H9 (cell line): ENCODE measurements at regions not wholly inside any gene's neighbourhood (a gene's known extent, or its start where the extent isn't known, plus 50 kb on each side); places are given as distances from the start of the nearest gene placed in this dataset.

Experiments used
- DNase-seq: peaks from one replicate; pipeline ENCODE4 v3.0.0-alpha.2; 2017
- H2AFZ ChIP-seq: one replicate; pipeline ENCODE4 v1.6.1; 2013; ENCODE audit warnings: mild to moderate bottlenecking, low read length, control low read depth, moderate library complexity
- H2AK5ac ChIP-seq: 2 replicates; pipeline ENCODE4 v1.6.1; 2013; ENCODE audit warnings: low read length, control low read depth, mixed read lengths; ENCODE audit not compliant: insufficient read length
- H2BK120ac ChIP-seq: one replicate; pipeline ENCODE4 v1.6.1; 2013; ENCODE audit warnings: low read depth, mild to moderate bottlenecking, low read length, control low read depth, inconsistent platforms; ENCODE audit not compliant: poor library complexity, severe bottlenecking
- H2BK12ac ChIP-seq: 2 replicates; pipeline ENCODE4 v1.6.1; 2013; ENCODE audit warnings: low read length, control low read depth, mixed read lengths, low read depth; ENCODE audit not compliant: insufficient read length
- H2BK15ac ChIP-seq: 2 replicates; pipeline ENCODE4 v1.6.1; 2013; ENCODE audit warnings: low read depth, low read length, control low read depth
- H2BK20ac ChIP-seq: one replicate; pipeline ENCODE4 v1.6.1; 2013; ENCODE audit warnings: low read depth, mild to moderate bottlenecking, low read length, control low read depth, inconsistent platforms; ENCODE audit not compliant: poor library complexity, severe bottlenecking
- H2BK5ac ChIP-seq: 2 replicates; pipeline ENCODE4 v1.6.1; 2013; ENCODE audit warnings: low read length, control low read depth, mixed read lengths; ENCODE audit not compliant: insufficient read length
- H3K14ac ChIP-seq: 2 replicates; pipeline ENCODE4 v1.6.1; 2013; ENCODE audit warnings: low read length, control low read depth; ENCODE audit not compliant: insufficient read depth
- H3K18ac ChIP-seq: 2 replicates; pipeline ENCODE4 v1.6.1; 2013; ENCODE audit warnings: low read depth, mild to moderate bottlenecking, mixed read lengths, low read length, control low read depth; ENCODE audit not compliant: insufficient read length
- H3K23ac ChIP-seq: 2 replicates; pipeline ENCODE4 v1.6.1; 2013; ENCODE audit warnings: low read length, control low read depth, mixed read lengths, low read depth; ENCODE audit not compliant: insufficient read length
- H3K23me2 ChIP-seq: 2 replicates; pipeline ENCODE4 v1.6.1; 2013; ENCODE audit warnings: low read depth, mild to moderate bottlenecking, mixed read lengths, low read length, control low read depth; ENCODE audit not compliant: insufficient read length, poor library complexity, severe bottlenecking
- H3K27ac ChIP-seq: 2 replicates; pipeline ENCODE4 v1.5.1; 2013; ENCODE audit warnings: low read length, control low read depth, mixed read lengths, low read depth; ENCODE audit not compliant: insufficient read length
- H3K27me3 ChIP-seq: 2 replicates; pipeline ENCODE4 v1.6.1; 2013; ENCODE audit warnings: low read length, control low read depth, inconsistent platforms; ENCODE audit not compliant: insufficient read depth
- H3K4ac ChIP-seq: 2 replicates; pipeline ENCODE4 v1.6.1; 2013; ENCODE audit warnings: low read depth, mild to moderate bottlenecking, control low read depth, inconsistent platforms, low read length, moderate library complexity
- H3K4me1 ChIP-seq: 2 replicates; pipeline ENCODE4 v1.6.1; 2013; ENCODE audit warnings: low read length, control low read depth, inconsistent platforms; ENCODE audit not compliant: insufficient read depth
- H3K4me2 ChIP-seq: 2 replicates; pipeline ENCODE4 v1.6.1; 2013; ENCODE audit warnings: low read length, control low read depth, mixed read lengths; ENCODE audit not compliant: insufficient read length, insufficient read depth
- H3K56ac ChIP-seq: 2 replicates; pipeline ENCODE4 v1.6.1; 2013; ENCODE audit warnings: low read depth, mild to moderate bottlenecking, mixed read lengths, low read length, control low read depth; ENCODE audit not compliant: insufficient read length
- H3K79me1 ChIP-seq: 2 replicates; pipeline ENCODE4 v1.6.1; 2013; ENCODE audit warnings: low read depth, mild to moderate bottlenecking, moderate library complexity, low read length, control low read depth, inconsistent platforms; ENCODE audit not compliant: insufficient read depth, poor library complexity, severe bottlenecking
- H3K79me2 ChIP-seq: 2 replicates; pipeline ENCODE4 v1.6.1; 2013; ENCODE audit warnings: low read length, control low read depth, inconsistent platforms; ENCODE audit not compliant: insufficient read depth
- H3K9ac ChIP-seq: 2 replicates; pipeline ENCODE4 v1.6.1; 2013; ENCODE audit warnings: low read length, control low read depth, mixed read lengths; ENCODE audit not compliant: insufficient read length; ENCODE audit errors: extremely low read depth
- H3K9me3 ChIP-seq: one replicate; pipeline ENCODE4 v1.6.1; 2013; ENCODE audit warnings: low read depth, low read length, inconsistent platforms; ENCODE audit not compliant: control insufficient read depth
- H3T11ph ChIP-seq: one replicate; pipeline ENCODE4 v1.6.1; 2013; ENCODE audit warnings: mild to moderate bottlenecking, low read length, control low read depth, inconsistent platforms
- H4K20me1 ChIP-seq: one replicate; pipeline ENCODE4 v1.6.1; 2013; ENCODE audit not compliant: control insufficient read depth, insufficient read length, insufficient read depth
- H4K5ac ChIP-seq: 2 replicates; pipeline ENCODE4 v1.6.1; 2013; ENCODE audit warnings: low read depth, mild to moderate bottlenecking, mixed read lengths, low read length, control low read depth; ENCODE audit not compliant: insufficient read length
- H4K8ac ChIP-seq: replicated peaks from 2 replicates; pipeline ENCODE4 v1.6.1; 2013; ENCODE audit warnings: low read length, control low read depth, mixed read lengths, low read depth; ENCODE audit not compliant: insufficient read length
- H4K91ac ChIP-seq: 2 replicates; pipeline ENCODE4 v1.6.1; 2013; ENCODE audit warnings: low read depth, mild to moderate bottlenecking, moderate library complexity, mixed read lengths, low read length, control low read depth; ENCODE audit not compliant: insufficient read length
- H3K27ac Mint-ChIP-seq, 3 experiments: 2 replicates in 2 of 3; 3 replicates in 1 of 3; pipeline ENCODE4 v1.8.0; 2020 to 2021; ENCODE audit warnings: mixed read lengths in 3 of 3, mild to moderate bottlenecking in 1 of 3, moderate library complexity in 1 of 3
- H3K27me3 Mint-ChIP-seq: 2 replicates; pipeline ENCODE4 v1.8.0; 2021; ENCODE audit warnings: low read depth, mild to moderate bottlenecking, moderate library complexity, mixed read lengths
- H3K36me3 Mint-ChIP-seq, 3 experiments: 2 replicates in 2 of 3; 3 replicates in 1 of 3; pipeline ENCODE4 v1.8.0; 2020 to 2021; ENCODE audit warnings: low read depth in 3 of 3, mixed read lengths in 3 of 3; ENCODE audit not compliant: insufficient read depth in 1 of 3
- H3K4me1 Mint-ChIP-seq, 2 experiments: 2 replicates each; pipeline ENCODE4 v1.8.0; 2020; ENCODE audit warnings: mixed read lengths in 2 of 2
- H3K4me3 Mint-ChIP-seq, 2 experiments: 2 replicates in 1 of 2; 3 replicates in 1 of 2; pipeline ENCODE4 v1.8.0; 2020 to 2021; ENCODE audit warnings: mild to moderate bottlenecking in 2 of 2, mixed read lengths in 2 of 2, moderate library complexity in 1 of 2
- H3K9me3 Mint-ChIP-seq, 2 experiments: 2 replicates in 1 of 2; 3 replicates in 1 of 2; pipeline ENCODE4 v1.8.0; 2020; ENCODE audit warnings: mild to moderate bottlenecking in 2 of 2, mixed read lengths in 2 of 2, moderate library complexity in 1 of 2
- WGBS: extraction: QIAGEN DNeasy Blood & Tissue Kit; methylation state at CpG from one replicate; pipeline ENCODE4 v1.1.7; 2013; ENCODE audit warnings: missing lambda C conversion rate, low lambda C conversion rate, mixed read lengths; ENCODE audit not compliant: insufficient read length; ENCODE audit errors: extremely low coverage; 5-methylcytosine and 5-hydroxymethylcytosine counted together
- TF ChIP-seq, protein P1 (sequence below): fragments of 200-600 bp; sonication (generic); conservative IDR thresholded peaks from 3 replicates; pipeline ENCODE4 v1.8.0; 2021; ENCODE audit warnings: antibody characterized with exemption, mild to moderate bottlenecking

DNA sequence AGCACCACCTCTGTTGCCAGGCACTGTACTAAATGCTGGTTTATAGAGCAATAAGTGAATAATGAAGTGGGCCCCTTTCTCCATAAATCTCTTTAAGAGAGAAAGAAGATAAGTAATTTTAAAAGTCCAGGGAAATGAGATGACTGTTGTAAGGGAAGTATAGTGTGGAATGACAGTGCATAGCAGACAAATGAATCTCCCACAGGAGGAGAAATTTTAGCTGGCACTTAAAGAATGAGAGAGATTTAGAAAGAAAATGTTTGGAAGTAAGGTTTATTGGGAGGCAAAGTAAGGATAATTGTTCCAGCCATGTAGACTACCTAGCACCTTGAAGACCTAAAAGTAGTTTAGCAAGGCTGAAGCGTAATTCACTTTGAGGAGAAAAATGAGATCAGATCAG lies 1081.1 kb upstream of the PABPC4L start:
- no peak overlapping the region for H3T11ph ChIP-seq

More for the DNA sequence above, 1081.1 kb upstream of the PABPC4L start:
- H3K18ac ChIP-seq: no peak overlapping the region
- no peak overlapping the region for H2BK5ac ChIP-seq
- TF ChIP-seq, protein P1, sequence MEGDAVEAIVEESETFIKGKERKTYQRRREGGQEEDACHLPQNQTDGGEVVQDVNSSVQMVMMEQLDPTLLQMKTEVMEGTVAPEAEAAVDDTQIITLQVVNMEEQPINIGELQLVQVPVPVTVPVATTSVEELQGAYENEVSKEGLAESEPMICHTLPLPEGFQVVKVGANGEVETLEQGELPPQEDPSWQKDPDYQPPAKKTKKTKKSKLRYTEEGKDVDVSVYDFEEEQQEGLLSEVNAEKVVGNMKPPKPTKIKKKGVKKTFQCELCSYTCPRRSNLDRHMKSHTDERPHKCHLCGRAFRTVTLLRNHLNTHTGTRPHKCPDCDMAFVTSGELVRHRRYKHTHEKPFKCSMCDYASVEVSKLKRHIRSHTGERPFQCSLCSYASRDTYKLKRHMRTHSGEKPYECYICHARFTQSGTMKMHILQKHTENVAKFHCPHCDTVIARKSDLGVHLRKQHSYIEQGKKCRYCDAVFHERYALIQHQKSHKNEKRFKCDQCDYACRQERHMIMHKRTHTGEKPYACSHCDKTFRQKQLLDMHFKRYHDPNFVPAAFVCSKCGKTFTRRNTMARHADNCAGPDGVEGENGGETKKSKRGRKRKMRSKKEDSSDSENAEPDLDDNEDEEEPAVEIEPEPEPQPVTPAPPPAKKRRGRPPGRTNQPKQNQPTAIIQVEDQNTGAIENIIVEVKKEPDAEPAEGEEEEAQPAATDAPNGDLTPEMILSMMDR: no peak
- Mint-ChIP-seq H3K27me3 (no peaks in the 10 kb centered on the region), H3K4me1 (peaks cover 2% of the 10 kb centered on the region in 2 experiments), H3K36me3 (peaks cover 0 to 6% (median 0%) of the 10 kb centered on the region in 3 experiments; a peak in 3 of 7 replicates), H3K9me3 (peaks cover 2 to 4% of the 10 kb centered on the region in 2 experiments; a peak in 2 of 5 replicates), H3K4me3 (no peak overlapping the region), H3K27ac (no peak overlapping the region; a peak in 2 of 7 replicates)
- H3K27ac ChIP-seq: no peak overlapping the region
- no peak overlapping the region for H3K14ac ChIP-seq
- no peak for DNase-seq
- H4K8ac ChIP-seq: no peak overlapping the region
- no CpG with 5 or more reads among the region's 1 CpG for WGBS
- no peak overlapping the region for H2AFZ ChIP-seq
- no peaks in the 10 kb centered on the region for H3K23me2 ChIP-seq
- H2BK15ac ChIP-seq: no peak overlapping the region
- no peak overlapping the region for H2AK5ac ChIP-seq
- H3K27me3 ChIP-seq: no peaks in the 10 kb centered on the region
- no peak overlapping the region for H3K4ac ChIP-seq
- H3K9me3 ChIP-seq: no peaks in the 10 kb centered on the region
- H3K79me2 ChIP-seq: no peaks in the 10 kb centered on the region
- no peak overlapping the region for H3K9ac ChIP-seq
- no peak overlapping the region for H3K4me2 ChIP-seq
- no peak overlapping the region for H2BK12ac ChIP-seq
- no peak overlapping the region for H2BK20ac ChIP-seq
- no peaks in the 10 kb centered on the region for H3K79me1 ChIP-seq
- no peak overlapping the region for H2BK120ac ChIP-seq
- H4K20me1 ChIP-seq: no peaks in the 10 kb centered on the region
- no peak overlapping the region for H3K56ac ChIP-seq
- H3K4me1 ChIP-seq: no peaks in the 10 kb centered on the region
- H3K23ac ChIP-seq: no peak overlapping the region
- H4K91ac ChIP-seq: no peak overlapping the region
- H4K5ac ChIP-seq: no peak overlapping the region
